Mucosa of gallbladder (tissue), 1 donor: ENCODE measurements at regions not wholly inside any gene's neighbourhood (a gene's known extent, or its start where the extent isn't known, plus 50 kb on each side); places are given as distances from the start of the nearest gene placed in this dataset.
"Not testable (repeated sequence)": the region's sequence is repeated elsewhere in the genome, so short reads cannot be mapped to it uniquely, and the experiment has no call there.

Source experiments
- DNase-seq: peaks from one replicate; pipeline ENCODE4 v3.0.0-alpha.2; 2020; ENCODE audit warnings: low spot score
- donor health status: DM: no; HTN: no; CAD: no.

GRCh38 chr4:135065366-135065765 lies 863.8 kb upstream of the PABPC4L start:
- DNase-seq = no peak

- no peak for DNase-seq
Measured at GRCh38 chr4:135050086-135050717, 848.6 kb upstream of the PABPC4L start.

GRCh38 chr4:135032670-135033069 lies 831.1 kb upstream of the PABPC4L start:
- DNase-seq = no peak

GRCh38 chr4:135015771-135016170 lies 814.2 kb upstream of the PABPC4L start:
- DNase-seq = no peak

- no peak for DNase-seq
Measured at GRCh38 chr4:135007400-135007799, 805.8 kb upstream of the PABPC4L start.

GRCh38 chr4:134999169-134999568 lies 797.6 kb upstream of the PABPC4L start:
- no peak for DNase-seq

- DNase-seq = no peak
Measured at GRCh38 chr4:134961963-134962362, 760.4 kb upstream of the PABPC4L start.

- DNase-seq = no peak
Measured at GRCh38 chr4:134958862-134959261, 757.3 kb upstream of the PABPC4L start.

- no peak for DNase-seq
Measured at GRCh38 chr4:134955059-134955458, 753.5 kb upstream of the PABPC4L start.

GRCh38 chr4:134952775-134953174 lies 751.2 kb upstream of the PABPC4L start:
- no peak for DNase-seq

- DNase-seq = no peak
Measured at GRCh38 chr4:134952305-134952704, 750.7 kb upstream of the PABPC4L start.

GRCh38 chr4:134948110-134948642 lies 746.6 kb upstream of the PABPC4L start:
- no peak for DNase-seq

- DNase-seq = no peak
Measured at GRCh38 chr4:134944115-134944514, 742.5 kb upstream of the PABPC4L start.

- DNase-seq = no peak
Measured at GRCh38 chr4:134936014-134936413, 734.4 kb upstream of the PABPC4L start.

GRCh38 chr4:134935320-134935719 lies 733.7 kb upstream of the PABPC4L start:
- no peak for DNase-seq

GRCh38 chr4:134934036-134934808 lies 732.6 kb upstream of the PABPC4L start:
- no peak for DNase-seq

GRCh38 chr4:134915355-134915754 lies 713.8 kb upstream of the PABPC4L start:
- no peak for DNase-seq

GRCh38 chr4:134914250-134914649 lies 712.7 kb upstream of the PABPC4L start:
- not testable (repeated sequence) for DNase-seq

- no peak for DNase-seq
Measured at GRCh38 chr4:134911941-134912340, 710.4 kb upstream of the PABPC4L start.

GRCh38 chr4:134906404-134907023 lies 704.9 kb upstream of the PABPC4L start:
- no peak for DNase-seq

- no peak for DNase-seq
Measured at GRCh38 chr4:134905061-134905460, 703.5 kb upstream of the PABPC4L start.

GRCh38 chr4:134888156-134888555 lies 686.6 kb upstream of the PABPC4L start:
- no peak for DNase-seq

GRCh38 chr4:134885436-134885835 lies 683.8 kb upstream of the PABPC4L start:
- no peak for DNase-seq
